Omental fat pad (tissue), 3 donors: ENCODE measurements at regions not wholly inside any gene's neighbourhood (a gene's known extent, or its start where the extent isn't known, plus 50 kb on each side); places are given as distances from the start of the nearest gene placed in this dataset.

Source experiments
- ATAC-seq: fragments of 150-250 bp; one replicate; pipeline ENCODE4 v1.9.1; 2016; ENCODE audit warnings: mild to moderate bottlenecking, moderate library complexity; ENCODE audit not compliant: low FRiP score
- DNase-seq: peaks from one replicate; pipeline ENCODE4 v3.0.0-alpha.2; 2019; ENCODE audit warnings: low spot score
- TF ChIP-seq, protein P1 (sequence below), 3 donors: fragments of 450-650 bp; IDR thresholded peaks; one replicate each; pipeline ENCODE4 v1.5.1; 2016 to 2017; ENCODE audit warnings: antibody characterized with exemption in 3 of 3, mild to moderate bottlenecking in 3 of 3, moderate library complexity in 2 of 3

DNA sequence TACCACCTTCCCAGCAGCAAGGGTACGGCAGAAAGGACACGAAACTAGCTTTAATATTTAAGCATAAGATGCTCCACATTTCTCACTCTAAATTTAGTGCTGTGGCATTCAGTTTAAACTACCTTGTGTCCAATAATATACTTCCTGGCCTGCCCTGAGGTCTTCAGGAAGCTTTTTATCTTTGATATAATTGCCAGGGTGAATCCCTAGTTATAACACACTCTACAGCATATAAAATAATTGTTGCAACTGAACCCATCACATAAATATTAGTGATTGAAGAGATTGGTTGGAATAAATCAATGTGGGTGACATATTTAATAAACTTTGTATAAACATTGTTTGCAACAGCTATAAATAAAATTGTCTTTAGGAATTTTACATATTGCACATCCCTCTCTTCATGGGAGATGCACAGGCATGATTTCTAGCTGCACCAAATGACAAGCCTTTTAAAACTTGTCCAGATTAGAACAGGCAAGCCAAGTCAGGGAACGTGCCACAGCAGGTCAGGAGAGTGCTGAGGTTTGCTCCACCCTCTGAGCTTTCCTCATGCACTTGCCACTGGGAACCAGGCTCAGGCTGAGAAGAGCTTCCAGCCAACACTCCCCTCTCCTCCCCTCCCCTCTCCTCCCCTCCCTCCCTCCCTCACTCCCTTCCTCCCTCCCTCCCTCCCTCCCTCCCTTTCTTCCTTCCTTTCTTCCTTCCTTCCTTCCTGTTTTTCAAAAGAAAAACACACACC, 623.2 kb upstream of the PKN2 start:
- TF ChIP-seq, protein P1, sequence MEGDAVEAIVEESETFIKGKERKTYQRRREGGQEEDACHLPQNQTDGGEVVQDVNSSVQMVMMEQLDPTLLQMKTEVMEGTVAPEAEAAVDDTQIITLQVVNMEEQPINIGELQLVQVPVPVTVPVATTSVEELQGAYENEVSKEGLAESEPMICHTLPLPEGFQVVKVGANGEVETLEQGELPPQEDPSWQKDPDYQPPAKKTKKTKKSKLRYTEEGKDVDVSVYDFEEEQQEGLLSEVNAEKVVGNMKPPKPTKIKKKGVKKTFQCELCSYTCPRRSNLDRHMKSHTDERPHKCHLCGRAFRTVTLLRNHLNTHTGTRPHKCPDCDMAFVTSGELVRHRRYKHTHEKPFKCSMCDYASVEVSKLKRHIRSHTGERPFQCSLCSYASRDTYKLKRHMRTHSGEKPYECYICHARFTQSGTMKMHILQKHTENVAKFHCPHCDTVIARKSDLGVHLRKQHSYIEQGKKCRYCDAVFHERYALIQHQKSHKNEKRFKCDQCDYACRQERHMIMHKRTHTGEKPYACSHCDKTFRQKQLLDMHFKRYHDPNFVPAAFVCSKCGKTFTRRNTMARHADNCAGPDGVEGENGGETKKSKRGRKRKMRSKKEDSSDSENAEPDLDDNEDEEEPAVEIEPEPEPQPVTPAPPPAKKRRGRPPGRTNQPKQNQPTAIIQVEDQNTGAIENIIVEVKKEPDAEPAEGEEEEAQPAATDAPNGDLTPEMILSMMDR (IDR thresholded peaks at IDR 0.05), result no peak
- DNase-seq, result no peak
- ATAC-seq, result no peak

GRCh38 chr1:88061492-88062177, 622.4 kb upstream of the PKN2 start:
- TF ChIP-seq, protein P1 (IDR thresholded peaks at IDR 0.05), result no peak
- no peak for DNase-seq

GRCh38 chr1:88062650-88063153, 621.4 kb upstream of the PKN2 start:
- DNase-seq, result no peak
- TF ChIP-seq, protein P1 (IDR thresholded peaks at IDR 0.05), result no peak
- no peak for ATAC-seq

More at GRCh38 chr1:88061492-88062177, 622.4 kb upstream of the PKN2 start:
- ATAC-seq, result no peak

DNA sequence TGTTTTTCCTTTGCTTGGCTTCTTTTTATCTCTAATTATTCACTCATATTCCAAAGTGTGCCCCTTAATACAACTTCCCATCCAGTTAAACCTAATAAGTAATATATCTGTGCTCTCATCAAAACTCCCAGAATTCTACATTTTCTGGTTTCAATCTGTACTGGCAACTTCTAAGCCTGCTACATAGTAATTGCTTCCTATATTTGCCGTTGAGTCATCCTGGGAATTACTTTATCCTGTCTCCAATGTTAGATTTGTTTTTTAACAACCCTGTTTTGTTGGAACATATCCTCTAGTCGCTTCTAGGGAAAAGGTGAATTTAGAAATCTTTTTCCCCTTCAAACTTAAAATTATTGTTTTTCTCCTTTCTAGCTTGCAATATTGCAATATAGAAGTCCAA, 620.5 kb upstream of the PKN2 start:
- TF ChIP-seq, protein P1 (IDR thresholded peaks at IDR 0.05), result no peak
- DNase-seq, result no peak
- ATAC-seq, result no peak

DNA sequence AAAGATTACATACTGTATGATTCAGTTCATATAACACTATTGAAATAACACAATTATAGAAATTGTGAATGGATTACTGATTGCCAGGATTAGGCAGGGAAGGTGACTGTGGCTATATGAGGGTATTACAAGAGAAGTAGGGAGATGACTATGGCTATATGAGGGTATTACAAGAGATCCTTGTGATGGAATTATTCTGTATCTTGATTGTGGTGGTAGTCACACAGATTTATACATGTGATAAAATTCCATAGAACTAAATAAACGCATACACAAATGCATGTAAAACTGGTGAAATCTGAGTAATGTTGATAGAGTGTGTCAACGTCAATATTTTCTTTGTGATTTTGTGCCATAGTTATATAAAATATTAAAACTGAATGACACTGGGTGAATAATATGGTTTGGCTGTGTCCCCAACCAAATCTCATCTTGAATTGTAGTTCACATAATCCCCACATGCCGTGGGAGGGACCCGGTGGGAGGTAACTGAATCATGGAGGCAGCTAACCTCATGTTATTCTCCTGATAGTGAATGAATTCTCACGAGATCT, 615.6 kb upstream of the PKN2 start:
- TF ChIP-seq, protein P1 (IDR thresholded peaks at IDR 0.05), result no peak
- DNase-seq (no peak), ATAC-seq (no peak)

GRCh38 chr1:88070956-88071355, 613.1 kb upstream of the PKN2 start:
- TF ChIP-seq, protein P1 (IDR thresholded peaks at IDR 0.05), result no peak
- ATAC-seq (no peak), DNase-seq (no peak)
